ENCODE measurements at regions not wholly inside any gene's neighbourhood (a gene's known extent, or its start where the extent isn't known, plus 50 kb on each side); places are given as distances from the start of the nearest gene placed in this dataset.

DNA sequence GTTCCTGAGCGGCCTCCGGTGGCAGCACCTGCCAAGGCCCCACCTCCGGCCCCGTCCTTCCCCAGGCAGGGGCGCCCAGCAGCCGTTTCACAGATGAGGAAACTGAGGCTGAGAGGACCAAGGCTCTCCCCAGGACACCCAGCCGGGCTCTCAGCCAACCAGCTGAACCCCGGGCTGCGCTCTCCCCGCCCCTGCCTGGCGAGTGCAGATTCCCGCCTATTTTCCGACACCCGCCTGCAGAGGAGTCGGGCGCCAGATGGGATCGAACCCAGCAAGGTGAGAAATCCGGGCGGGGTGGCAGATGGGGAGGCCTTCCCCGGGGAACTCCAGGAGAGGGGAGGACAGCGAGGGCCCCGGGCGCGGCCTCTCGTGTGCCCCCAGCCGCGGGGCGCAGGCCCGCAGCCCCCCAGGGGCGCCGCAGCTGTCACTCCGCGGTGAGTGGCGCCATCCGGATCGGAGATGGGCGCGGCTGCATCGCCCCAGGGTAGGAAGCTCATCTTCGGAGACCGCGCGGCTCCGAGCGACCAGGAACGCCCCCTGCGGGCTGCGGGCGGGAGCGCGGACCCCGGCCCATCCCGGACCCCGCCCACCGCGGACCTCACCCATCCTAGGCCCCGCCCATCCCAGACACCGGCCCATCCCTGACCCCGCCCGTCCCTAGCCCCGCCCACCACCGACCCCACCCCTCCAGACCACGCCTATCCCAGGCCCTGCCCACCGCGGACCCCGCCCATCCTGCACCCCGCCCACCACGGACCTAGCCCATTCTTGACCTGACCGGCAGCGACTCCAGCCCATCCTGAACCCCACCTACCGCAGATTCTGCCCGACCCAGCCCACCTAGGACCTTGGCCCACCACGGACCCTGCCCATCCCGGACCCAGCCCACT, 90.3 kb downstream of the MICALL2 start:
- Histone ChIP-seq H3K27me3 (peaks cover 52% of the 10 kb centered on the region), H3K36me3 (replicated peaks in 1 of 2) (no peaks in the 10 kb centered on the region), H3K4me3 (no peak overlapping the region), H3K27ac (no peak overlapping the region), H3K4me1 (replicated peaks in 1 of 2) (no peaks in the 10 kb centered on the region), H3K9me3 (replicated peaks in 1 of 3) (no peaks in the 10 kb centered on the region)
- no peak for DNase-seq
- intact Hi-C loops (cut with DNase I), result no loop called here
- TF ChIP-seq POLR2A (IDR thresholded peaks at IDR 0.05), result no peak
- TF ChIP-seq CTCF (IDR thresholded peaks at IDR 0.05), result no peak
- 0 to 6% (median 2%) methylated on average over 4 to 74 of the region's 74 CpGs for WGBS, 4 donors

DNA sequence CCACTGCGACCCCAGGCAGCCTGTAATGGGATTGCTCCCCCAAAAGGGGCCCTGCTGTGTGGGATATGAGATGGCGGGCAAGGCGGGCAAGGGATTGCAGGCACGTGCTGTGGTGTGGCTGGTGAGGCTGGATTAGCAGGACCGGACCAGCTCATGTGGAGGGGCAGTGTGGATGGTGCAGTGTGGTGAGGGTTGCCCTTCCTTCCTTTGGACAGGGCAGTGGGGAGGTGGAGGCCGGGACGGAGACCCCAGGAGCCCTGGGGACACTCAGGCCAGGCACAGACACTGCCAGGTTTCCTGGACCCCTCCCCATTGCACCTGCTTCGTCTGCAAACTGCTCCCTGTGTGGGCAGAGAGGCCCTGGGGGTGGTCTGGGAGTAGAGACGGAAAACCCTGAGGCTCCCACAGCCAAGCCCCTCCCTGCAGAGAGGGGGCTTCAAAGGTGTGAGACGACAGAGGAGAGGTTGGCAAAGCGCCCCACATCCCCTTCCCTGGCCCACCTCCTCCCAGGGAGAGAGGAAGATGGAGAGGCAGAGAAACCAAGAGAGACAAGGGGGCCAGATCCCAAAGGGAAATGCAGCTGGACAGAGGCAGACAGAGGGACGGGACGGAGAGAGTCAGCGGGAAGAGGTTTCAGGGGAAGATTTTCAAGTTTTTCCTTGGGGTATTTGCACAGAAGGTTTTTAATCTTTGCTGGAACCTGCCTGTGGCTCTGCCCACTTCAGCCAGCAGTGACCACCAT, 89.2 kb downstream of the MICALL2 start:
- Histone ChIP-seq H3K36me3 (replicated peaks in 1 of 2) (no peaks in the 10 kb centered on the region), H3K27me3 (peaks cover 43% of the 10 kb centered on the region), H3K4me1 (replicated peaks in 1 of 2) (no peaks in the 10 kb centered on the region), H3K4me3 (no peak overlapping the region), H3K9me3 (replicated peaks in 1 of 3) (no peaks in the 10 kb centered on the region), H3K27ac (no peak overlapping the region)
- intact Hi-C loops (cut with DNase I), result no loop called here
- no peak for DNase-seq
- TF ChIP-seq POLR2A (IDR thresholded peaks at IDR 0.05) (no peak), CTCF (IDR thresholded peaks at IDR 0.05) (no peak)
- WGBS, 4 donors, result 17 to 25% (median 19%) methylated on average over 10 to 14 of the region's 14 CpGs

- H3K4me3 ChIP-seq, result no peak overlapping the region
- no peaks in the 10 kb centered on the region for H3K36me3 ChIP-seq (replicated peaks in 1 of 2)
- intact Hi-C loops (cut with DNase I), result no loop called here
- peaks cover 45% of the 10 kb centered on the region for H3K27me3 ChIP-seq
- WGBS, 4 donors, result 66 to 78% (median 76%) methylated on average over 9 of the region's 9 CpGs
- H3K9me3 ChIP-seq (replicated peaks in 1 of 3), result no peaks in the 10 kb centered on the region
- no peaks in the 10 kb centered on the region for H3K4me1 ChIP-seq (replicated peaks in 1 of 2)
- TF ChIP-seq CTCF (IDR thresholded peaks at IDR 0.05) (no peak), POLR2A (IDR thresholded peaks at IDR 0.05) (no peak)
- no peak overlapping the region for H3K27ac ChIP-seq
- DNase-seq, result no peak
These were observed 88.5 kb downstream of the MICALL2 start for GRCh38 chr7:1370738-1371137.

GRCh38 chr7:1372063-1372462, 87.2 kb downstream of the MICALL2 start:
- Histone ChIP-seq H3K27me3 (peaks cover 53% of the 10 kb centered on the region), H3K36me3 (replicated peaks in 1 of 2) (no peaks in the 10 kb centered on the region), H3K27ac (no peak overlapping the region), H3K4me1 (replicated peaks in 1 of 2) (no peaks in the 10 kb centered on the region), H3K9me3 (replicated peaks in 1 of 3) (no peaks in the 10 kb centered on the region), H3K4me3 (no peak overlapping the region)
- TF ChIP-seq CTCF (IDR thresholded peaks at IDR 0.05) (no peak), POLR2A (IDR thresholded peaks at IDR 0.05) (no peak)
- WGBS, 4 donors, result 67 to 78% (median 76%) methylated on average over 6 of the region's 6 CpGs
- intact Hi-C loops (cut with DNase I), result no loop called here
- no peak for DNase-seq

All from adrenal gland (tissue), 9 donors.